ENCODE measurements at regions not wholly inside any gene's neighbourhood (a gene's known extent, or its start where the extent isn't known, plus 50 kb on each side); places are given as distances from the start of the nearest gene placed in this dataset.
"Not testable (repeated sequence)": the region's sequence is repeated elsewhere in the genome, so short reads cannot be mapped to it uniquely, and the experiment has no call there.

GRCh38 chr6:27038498-27038897 lies 209.0 kb upstream of the PRSS16 start:
- H2AFZ ChIP-seq (ENCODE audit: low read depth, low read length, severe bottlenecking) = no peak overlapping the region
- H3K27me3 ChIP-seq (ENCODE audit: low read length) = no peaks in the 10 kb centered on the region
- H3K79me2 ChIP-seq (ENCODE audit: insufficient read depth, low read length) = no peaks in the 10 kb centered on the region
- H4K20me1 ChIP-seq (ENCODE audit: low read depth, low read length) = no peaks in the 10 kb centered on the region
- H3K9me3 ChIP-seq (ENCODE audit: insufficient read depth, low read length) = no peaks in the 10 kb centered on the region
- no peak overlapping the region for H3K4me2 ChIP-seq (ENCODE audit: low read depth, low read length, poor library complexity, severe bottlenecking)
- no peaks in the 10 kb centered on the region for H3K36me3 ChIP-seq (ENCODE audit: low read length)
- H3F3A ChIP-seq (ENCODE audit: insufficient read depth) = no peaks in the 10 kb centered on the region
- TF ChIP-seq CTCF (IDR thresholded peaks at IDR 0.05; ENCODE audit: insufficient read depth, low read length, poor library complexity, severe bottlenecking) (no peak), EZH2phosphoT487 (conservative IDR thresholded peaks at IDR 0.05; ENCODE audit: low read length) (no peak)
- H3K27ac ChIP-seq (ENCODE audit: low read depth, low read length) = no peak overlapping the region
- no peak overlapping the region for H3K9ac ChIP-seq (ENCODE audit: low read length)
- no peaks in the 10 kb centered on the region for H3K9me2 ChIP-seq (replicated peaks; ENCODE audit: insufficient read depth, low read length)
- no peak overlapping the region for H3K4me3 ChIP-seq (ENCODE audit: insufficient read depth, low read length, poor library complexity, severe bottlenecking)

GRCh38 chr6:27040244-27041042 lies 207.1 kb upstream of the PRSS16 start:
- H3K9me3 ChIP-seq (ENCODE audit: insufficient read depth, low read length) = no peaks in the 10 kb centered on the region
- H3F3A ChIP-seq (ENCODE audit: insufficient read depth) = no peaks in the 10 kb centered on the region
- H3K79me2 ChIP-seq (ENCODE audit: insufficient read depth, low read length) = no peaks in the 10 kb centered on the region
- TF ChIP-seq EZH2phosphoT487 (conservative IDR thresholded peaks at IDR 0.05; ENCODE audit: low read length) (no peak), CTCF (IDR thresholded peaks at IDR 0.05; ENCODE audit: insufficient read depth, low read length, poor library complexity, severe bottlenecking) (no peak)
- H3K4me2 ChIP-seq (ENCODE audit: low read depth, low read length, poor library complexity, severe bottlenecking) = no peak overlapping the region
- H3K9ac ChIP-seq (ENCODE audit: low read length) = no peak overlapping the region
- H3K9me2 ChIP-seq (replicated peaks; ENCODE audit: insufficient read depth, low read length) = no peaks in the 10 kb centered on the region
- H3K36me3 ChIP-seq (ENCODE audit: low read length) = no peaks in the 10 kb centered on the region
- no peak overlapping the region for H3K4me3 ChIP-seq (ENCODE audit: insufficient read depth, low read length, poor library complexity, severe bottlenecking)
- no peaks in the 10 kb centered on the region for H4K20me1 ChIP-seq (ENCODE audit: low read depth, low read length)
- H2AFZ ChIP-seq (ENCODE audit: low read depth, low read length, severe bottlenecking) = no peak overlapping the region
- no peaks in the 10 kb centered on the region for H3K27me3 ChIP-seq (ENCODE audit: low read length)
- no peak overlapping the region for H3K27ac ChIP-seq (ENCODE audit: low read depth, low read length)

DNA sequence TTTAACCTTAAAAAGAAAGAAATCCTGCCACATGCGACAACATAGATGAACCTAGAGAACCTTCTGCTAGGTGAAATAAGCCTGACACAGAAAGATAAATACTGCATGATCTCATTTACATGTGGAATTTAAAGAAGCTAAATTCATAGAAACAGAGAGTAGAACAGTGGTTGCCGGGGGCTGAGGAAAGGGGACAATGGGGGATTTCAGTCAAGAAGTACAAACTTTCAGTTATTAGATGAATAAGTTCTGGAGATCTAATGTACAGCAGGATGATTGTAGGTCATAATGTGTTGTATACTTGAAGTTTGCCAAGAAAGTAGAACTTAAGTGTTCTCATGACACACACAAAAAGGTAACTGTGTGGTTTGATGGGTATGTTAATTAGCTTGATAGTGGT lies 204.3 kb upstream of the PRSS16 start:
- H3K27me3 ChIP-seq (ENCODE audit: low read length) = no peaks in the 10 kb centered on the region
- H3K36me3 ChIP-seq (ENCODE audit: low read length) = no peaks in the 10 kb centered on the region
- TF ChIP-seq EZH2phosphoT487 (conservative IDR thresholded peaks at IDR 0.05; ENCODE audit: low read length) (no peak), CTCF (IDR thresholded peaks at IDR 0.05; ENCODE audit: insufficient read depth, low read length, poor library complexity, severe bottlenecking) (no peak)
- H3K4me2 ChIP-seq (ENCODE audit: low read depth, low read length, poor library complexity, severe bottlenecking) = no peak overlapping the region
- H3K79me2 ChIP-seq (ENCODE audit: insufficient read depth, low read length) = no peaks in the 10 kb centered on the region
- H2AFZ ChIP-seq (ENCODE audit: low read depth, low read length, severe bottlenecking) = no peak overlapping the region
- H3K9me3 ChIP-seq (ENCODE audit: insufficient read depth, low read length) = no peaks in the 10 kb centered on the region
- no peak overlapping the region for H3K4me3 ChIP-seq (ENCODE audit: insufficient read depth, low read length, poor library complexity, severe bottlenecking)
- H4K20me1 ChIP-seq (ENCODE audit: low read depth, low read length) = no peaks in the 10 kb centered on the region
- no peaks in the 10 kb centered on the region for H3F3A ChIP-seq (ENCODE audit: insufficient read depth)
- no peak overlapping the region for H3K9ac ChIP-seq (ENCODE audit: low read length)
- no peak overlapping the region for H3K27ac ChIP-seq (ENCODE audit: low read depth, low read length)
- H3K9me2 ChIP-seq (replicated peaks; ENCODE audit: insufficient read depth, low read length) = no peaks in the 10 kb centered on the region

DNA sequence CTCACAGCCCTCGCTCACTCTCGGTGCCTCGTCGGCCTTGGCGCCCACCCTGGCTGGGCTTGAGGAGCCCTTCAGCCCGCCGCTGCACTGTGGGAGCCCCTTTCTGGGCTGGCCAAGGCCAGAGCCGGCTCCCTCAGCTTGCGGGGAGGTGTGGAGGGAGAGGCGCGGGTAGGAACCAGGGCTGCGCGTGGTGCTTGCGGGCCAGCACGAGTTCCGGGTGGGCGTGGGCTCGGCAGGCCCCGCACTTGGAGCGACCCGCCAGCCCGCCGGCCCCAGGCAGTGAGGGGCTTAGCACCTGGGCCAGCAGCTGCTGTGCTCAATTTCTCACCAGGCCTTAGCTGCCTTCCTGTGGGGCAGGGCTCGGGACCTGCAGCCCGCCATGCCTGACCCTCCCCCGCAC lies 202.4 kb upstream of the PRSS16 start:
- H3K27me3 ChIP-seq (ENCODE audit: low read length); H3K4me2 ChIP-seq (ENCODE audit: low read depth, low read length, poor library complexity, severe bottlenecking); H3K27ac ChIP-seq (ENCODE audit: low read depth, low read length); H2AFZ ChIP-seq (ENCODE audit: low read depth, low read length, severe bottlenecking); H3K9ac ChIP-seq (ENCODE audit: low read length); H3K79me2 ChIP-seq (ENCODE audit: insufficient read depth, low read length); H4K20me1 ChIP-seq (ENCODE audit: low read depth, low read length); H3F3A ChIP-seq (ENCODE audit: insufficient read depth); H3K9me3 ChIP-seq (ENCODE audit: insufficient read depth, low read length); H3K9me2 ChIP-seq (replicated peaks; ENCODE audit: insufficient read depth, low read length); H3K4me3 ChIP-seq (ENCODE audit: insufficient read depth, low read length, poor library complexity, severe bottlenecking); H3K36me3 ChIP-seq (ENCODE audit: low read length): not testable (repeated sequence)

- H3K9me2 ChIP-seq (replicated peaks; ENCODE audit: insufficient read depth, low read length); H3K4me3 ChIP-seq (ENCODE audit: insufficient read depth, low read length, poor library complexity, severe bottlenecking); H3K27ac ChIP-seq (ENCODE audit: low read depth, low read length); H3K79me2 ChIP-seq (ENCODE audit: insufficient read depth, low read length); H3K9me3 ChIP-seq (ENCODE audit: insufficient read depth, low read length); H2AFZ ChIP-seq (ENCODE audit: low read depth, low read length, severe bottlenecking); H3K36me3 ChIP-seq (ENCODE audit: low read length); H3K4me2 ChIP-seq (ENCODE audit: low read depth, low read length, poor library complexity, severe bottlenecking); H3K9ac ChIP-seq (ENCODE audit: low read length); H3F3A ChIP-seq (ENCODE audit: insufficient read depth); H4K20me1 ChIP-seq (ENCODE audit: low read depth, low read length); H3K27me3 ChIP-seq (ENCODE audit: low read length): not testable (repeated sequence)
Observed at GRCh38 chr6:27047725-27048124, 199.8 kb upstream of the PRSS16 start.
